KOPT-K1 (cell line): ENCODE measurements at regions not wholly inside any gene's neighbourhood (a gene's known extent, or its start where the extent isn't known, plus 50 kb on each side); places are given as distances from the start of the nearest gene placed in this dataset.

ENCODE experiments used
- H3K27ac ChIP-seq: fragments of 200-600 bp; sonication (generic); 2 replicates; pipeline ENCODE4 v1.5.1; 2016; ENCODE audit warnings: antibody characterized with exemption, mild to moderate bottlenecking, low read depth, low read length; ENCODE audit not compliant: poor library complexity, severe bottlenecking
- H3K36me3 ChIP-seq: fragments of 200-600 bp; sonication (generic); 2 replicates; pipeline ENCODE4 v1.5.1; 2017; ENCODE audit warnings: antibody characterized with exemption, mild to moderate bottlenecking, low read length, moderate library complexity; ENCODE audit not compliant: insufficient read depth
- H3K9me3 ChIP-seq: fragments of 200-600 bp; sonication (generic); 2 replicates; pipeline ENCODE4 v1.5.1; 2017; ENCODE audit warnings: antibody characterized with exemption, low read length, mild to moderate bottlenecking; ENCODE audit not compliant: insufficient read depth, poor library complexity, severe bottlenecking

- H3K9me3 ChIP-seq: no peaks in the 10 kb centered on the region
- H3K27ac ChIP-seq: no peak overlapping the region
- H3K36me3 ChIP-seq: peaks cover 47% of the 10 kb centered on the region
Measured at GRCh38 chr22:26732284-26732683, 74.9 kb downstream of the MIAT start.

- no peak overlapping the region for H3K27ac ChIP-seq
- H3K9me3 ChIP-seq: no peaks in the 10 kb centered on the region
- H3K36me3 ChIP-seq: peaks cover 35% of the 10 kb centered on the region; the same call in 1 of the 2 replicates
Measured at GRCh38 chr22:26734339-26735018, 77.1 kb downstream of the MIAT start.

GRCh38 chr22:26735019-26735409 lies 77.6 kb downstream of the MIAT start:
- peaks cover 32% of the 10 kb centered on the region; the same call in 1 of the 2 replicates for H3K36me3 ChIP-seq
- no peak overlapping the region for H3K27ac ChIP-seq
- no peaks in the 10 kb centered on the region for H3K9me3 ChIP-seq

DNA sequence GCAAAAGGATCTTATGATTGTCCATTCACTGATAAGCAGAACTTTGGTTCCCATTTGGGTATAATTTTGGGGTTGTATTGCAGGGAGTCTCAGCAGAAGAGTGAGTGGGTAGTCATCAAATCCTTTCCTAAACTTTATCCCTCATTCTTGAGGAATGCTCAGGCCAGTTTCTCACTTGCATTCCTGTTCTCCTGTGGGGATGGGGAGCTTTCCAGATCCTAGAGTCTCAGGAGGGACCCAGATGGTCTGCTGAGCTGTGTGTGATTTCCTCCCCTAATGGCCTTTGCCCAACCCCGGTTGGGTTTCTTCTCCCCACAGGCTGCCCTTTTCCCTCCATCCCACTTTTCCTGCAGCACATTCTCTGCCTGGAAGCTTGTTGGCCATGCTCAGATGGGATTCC lies 79.9 kb downstream of the MIAT start:
- Histone ChIP-seq H3K36me3 (peaks cover 31% of the 10 kb centered on the region; the same call in 1 of the 2 replicates), H3K9me3 (no peaks in the 10 kb centered on the region), H3K27ac (no peak overlapping the region)

DNA sequence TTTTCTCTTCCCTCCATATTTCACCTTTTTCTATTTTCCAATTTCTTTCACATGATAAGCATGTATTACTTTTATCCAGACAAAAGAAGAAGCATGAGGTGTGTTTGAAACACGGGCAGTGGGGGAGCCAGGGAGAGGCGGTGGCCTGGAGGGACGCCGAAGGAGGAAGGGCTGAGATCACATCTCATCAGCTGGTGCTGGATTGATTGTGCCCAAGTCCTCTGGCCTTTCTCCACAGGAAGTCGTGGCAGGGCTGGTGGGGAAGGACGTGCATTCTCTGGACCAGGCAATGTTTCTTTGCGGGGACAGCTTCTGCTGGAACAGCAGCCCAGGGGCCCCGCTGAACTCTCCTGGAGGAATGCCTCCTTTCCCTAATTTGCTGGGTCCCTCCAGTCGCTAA lies 82.9 kb downstream of the MIAT start:
- Histone ChIP-seq H3K27ac (no peak overlapping the region), H3K9me3 (no peaks in the 10 kb centered on the region), H3K36me3 (peaks cover 10% of the 10 kb centered on the region; the same call in 1 of the 2 replicates)

- Histone ChIP-seq H3K9me3 (no peaks in the 10 kb centered on the region), H3K27ac (no peak overlapping the region)
Measured at GRCh38 chr22:26743149-26743548, 85.8 kb downstream of the MIAT start.

DNA sequence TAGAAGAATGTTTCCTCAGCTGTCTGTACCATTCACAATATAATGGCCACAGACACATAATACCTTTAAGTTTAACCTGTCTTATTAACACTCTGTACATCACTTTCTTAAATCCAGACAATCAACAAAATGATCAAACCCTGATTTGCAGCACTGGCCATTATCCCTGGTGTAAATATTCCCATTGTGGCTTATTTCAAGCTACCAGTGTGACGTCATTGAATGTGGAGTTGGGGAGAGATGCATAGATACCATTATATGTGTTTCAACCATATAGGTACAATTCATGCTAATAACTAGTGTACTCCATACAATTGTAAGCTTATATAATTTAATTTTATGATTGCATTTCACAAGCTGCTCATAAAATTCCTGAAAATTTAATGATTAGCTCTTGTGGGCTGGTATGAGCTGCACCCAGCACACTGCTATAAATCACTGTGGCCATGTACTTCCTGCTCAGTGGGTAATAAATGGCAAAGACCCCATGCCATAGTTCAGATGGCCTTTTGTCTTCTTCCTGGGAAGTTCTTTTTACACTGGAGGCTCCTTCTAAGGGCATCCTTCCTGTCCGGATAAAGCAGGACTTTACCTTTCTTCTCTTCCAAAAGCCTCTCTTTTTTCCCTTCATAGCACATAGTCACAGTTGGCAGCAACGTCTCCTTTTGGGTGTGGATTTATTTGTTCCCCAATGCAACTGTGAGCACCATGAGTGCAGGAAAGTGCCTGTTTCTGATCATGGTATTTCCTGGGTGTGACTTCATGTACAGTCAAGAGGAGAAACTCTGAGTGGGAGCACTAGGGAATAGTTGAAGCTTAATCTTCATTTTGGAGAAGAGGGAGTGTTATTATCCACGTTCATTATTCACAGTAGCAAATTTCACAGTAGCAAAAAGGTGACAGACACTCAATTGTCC lies 87.8 kb downstream of the MIAT start:
- Histone ChIP-seq H3K27ac (no peak overlapping the region), H3K9me3 (no peaks in the 10 kb centered on the region), H3K36me3 (0 out of 2 replicates have a peak, but pooled peaks cover 8% of the 10 kb centered on the region)

More at GRCh38 chr22:26743149-26743548, 85.8 kb downstream of the MIAT start:
- H3K36me3 ChIP-seq: 0 out of 2 replicates have a peak, but pooled peaks cover 10% of the 10 kb centered on the region

DNA sequence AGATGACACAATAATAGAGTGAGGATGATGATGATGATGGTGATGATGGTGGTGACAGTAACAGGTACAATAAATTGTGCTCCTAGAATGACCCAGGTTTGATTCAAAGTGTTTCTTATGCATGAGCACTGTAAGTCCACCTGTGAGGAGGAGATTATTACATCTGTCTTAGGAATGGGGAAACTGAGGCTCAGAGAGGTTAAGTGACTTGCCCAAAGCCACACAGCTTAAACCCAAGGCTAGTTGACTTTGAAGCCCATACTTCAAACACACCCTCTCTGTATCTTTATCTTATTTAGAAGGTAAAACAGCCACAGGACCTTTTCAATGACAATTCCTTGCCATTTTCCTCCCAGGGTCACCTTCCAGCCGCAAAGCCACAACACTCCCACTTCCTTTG lies 88.9 kb downstream of the MIAT start:
- no peaks in the 10 kb centered on the region for H3K36me3 ChIP-seq
- no peak overlapping the region for H3K27ac ChIP-seq
- H3K9me3 ChIP-seq: no peaks in the 10 kb centered on the region

DNA sequence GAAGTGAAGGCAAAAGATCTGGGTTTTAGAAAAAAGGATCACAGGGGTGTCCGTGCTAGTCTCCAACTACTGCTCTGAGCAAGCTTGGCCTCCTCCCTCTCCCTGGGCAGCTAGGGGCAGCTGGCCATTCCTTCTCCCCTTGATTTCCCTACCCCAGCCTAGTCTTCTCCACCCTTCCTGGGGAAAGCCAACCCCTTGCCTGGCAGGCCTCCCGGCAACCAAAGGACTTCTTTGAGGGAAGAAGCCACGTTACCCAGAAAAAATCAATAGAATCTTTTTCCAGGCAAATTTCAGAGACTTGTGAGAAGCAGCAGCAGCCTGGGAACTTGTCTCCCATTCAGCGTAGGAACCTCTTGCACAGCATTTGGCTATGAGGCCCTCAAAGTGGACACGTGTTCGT lies 91.5 kb downstream of the MIAT start:
- no peaks in the 10 kb centered on the region for H3K9me3 ChIP-seq
- no peak overlapping the region for H3K27ac ChIP-seq
- no peaks in the 10 kb centered on the region for H3K36me3 ChIP-seq

GRCh38 chr22:26751217-26751616 lies 93.8 kb downstream of the MIAT start:
- Histone ChIP-seq H3K9me3 (no peaks in the 10 kb centered on the region), H3K36me3 (no peaks in the 10 kb centered on the region), H3K27ac (no peak overlapping the region)

GRCh38 chr22:26753125-26753862 lies 95.9 kb downstream of the MIAT start:
- no peaks in the 10 kb centered on the region for H3K36me3 ChIP-seq
- peaks cover 4% of the 10 kb centered on the region for H3K9me3 ChIP-seq
- H3K27ac ChIP-seq: no peak overlapping the region

GRCh38 chr22:26756675-26757293 lies 99.4 kb downstream of the MIAT start:
- Histone ChIP-seq H3K27ac (no peak overlapping the region), H3K36me3 (no peaks in the 10 kb centered on the region)

DNA sequence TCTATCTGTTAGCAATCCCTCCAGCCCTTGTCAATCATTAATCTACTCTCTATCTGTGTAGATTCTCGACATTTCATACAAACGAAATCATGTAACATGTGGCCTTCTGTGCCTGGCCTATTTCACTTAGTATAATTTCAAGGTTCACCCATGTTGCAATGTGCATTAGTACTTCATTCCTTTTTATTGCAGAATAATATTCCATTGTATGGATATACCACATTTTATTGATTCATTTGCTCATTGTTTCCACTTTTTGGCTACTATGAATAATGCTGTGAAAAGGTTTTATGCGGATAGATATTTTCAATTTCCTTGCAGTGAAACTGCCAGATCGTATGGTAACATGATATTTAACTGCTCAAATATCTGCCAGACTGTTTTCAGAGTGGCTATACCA lies 100.1 kb downstream of the MIAT start:
- no peaks in the 10 kb centered on the region for H3K36me3 ChIP-seq
- H3K9me3 ChIP-seq: peaks cover 4% of the 10 kb centered on the region
- no peak overlapping the region for H3K27ac ChIP-seq

More at GRCh38 chr22:26756675-26757293, 99.4 kb downstream of the MIAT start:
- peaks cover 4% of the 10 kb centered on the region for H3K9me3 ChIP-seq

- H3K36me3 ChIP-seq: peaks cover 13% of the 10 kb centered on the region
- no peak overlapping the region for H3K27ac ChIP-seq
- H3K9me3 ChIP-seq: peaks cover 23% of the 10 kb centered on the region
Measured at GRCh38 chr22:26762503-26763472, 105.4 kb downstream of the MIAT start.
